ENCODE measurements at regions not wholly inside any gene's neighbourhood (a gene's known extent, or its start where the extent isn't known, plus 50 kb on each side); places are given as distances from the start of the nearest gene placed in this dataset.
"Not testable (repeated sequence)": the region's sequence is repeated elsewhere in the genome, so short reads cannot be mapped to it uniquely, and the experiment has no call there.

GRCh38 chr2:76027761-76028160 is 317.0 kb upstream of the GCFC2 start:
- Histone ChIP-seq H3K4me1 (no peaks in the 10 kb centered on the region), H3K4me3 (no peak overlapping the region), H3K9ac (no peak overlapping the region), H3K27me3 (no peaks in the 10 kb centered on the region), H3K9me3 (no peaks in the 10 kb centered on the region), H3K4me2 (no peak overlapping the region), H4K20me1 (no peaks in the 10 kb centered on the region), H3K27ac (no peak overlapping the region), H3K36me3 (no peaks in the 10 kb centered on the region)
- no peak for TF ChIP-seq Cebpa-rat (IDR thresholded peaks at IDR 0.05)

- H4K20me1 ChIP-seq: no peaks in the 10 kb centered on the region
- H3K4me2 ChIP-seq: no peak overlapping the region
- no peaks in the 10 kb centered on the region for H3K27me3 ChIP-seq
- H3K9ac ChIP-seq: no peak overlapping the region
- no peaks in the 10 kb centered on the region for H3K36me3 ChIP-seq
- no peak overlapping the region for H3K27ac ChIP-seq
- H3K4me1 ChIP-seq: no peaks in the 10 kb centered on the region
- no peak overlapping the region for H3K4me3 ChIP-seq
- no peaks in the 10 kb centered on the region for H3K9me3 ChIP-seq
- no peak for TF ChIP-seq Cebpa-rat (IDR thresholded peaks at IDR 0.05)
Measured at GRCh38 chr2:76019128-76019527, 308.4 kb upstream of the GCFC2 start.

GRCh38 chr2:76009484-76009883 is 298.8 kb upstream of the GCFC2 start:
- H3K9ac ChIP-seq: no peak overlapping the region
- no peaks in the 10 kb centered on the region for H3K36me3 ChIP-seq
- no peak overlapping the region for H3K27ac ChIP-seq
- H3K4me3 ChIP-seq: no peak overlapping the region
- H3K9me3 ChIP-seq: no peaks in the 10 kb centered on the region
- no peaks in the 10 kb centered on the region for H3K4me1 ChIP-seq
- H4K20me1 ChIP-seq: no peaks in the 10 kb centered on the region
- TF ChIP-seq Cebpa-rat (IDR thresholded peaks at IDR 0.05): no peak
- no peak overlapping the region for H3K4me2 ChIP-seq
- H3K27me3 ChIP-seq: no peaks in the 10 kb centered on the region

- Histone ChIP-seq H3K4me3 (no peak overlapping the region), H3K27ac (no peak overlapping the region), H3K9me3 (no peaks in the 10 kb centered on the region), H3K27me3 (no peaks in the 10 kb centered on the region), H3K4me2 (no peak overlapping the region), H3K36me3 (no peaks in the 10 kb centered on the region), H3K4me1 (no peaks in the 10 kb centered on the region), H3K9ac (no peak overlapping the region), H4K20me1 (no peaks in the 10 kb centered on the region)
- no peak for TF ChIP-seq Cebpa-rat (IDR thresholded peaks at IDR 0.05)
Measured at GRCh38 chr2:76008001-76008702, 297.4 kb upstream of the GCFC2 start.

GRCh38 chr2:76000425-76000824 is 289.7 kb upstream of the GCFC2 start:
- H3K36me3 ChIP-seq: no peaks in the 10 kb centered on the region

GRCh38 chr2:75998451-75998850 is 287.7 kb upstream of the GCFC2 start:
- H3K4me2 ChIP-seq: no peak overlapping the region
- peaks cover 11% of the 10 kb centered on the region for H3K9me3 ChIP-seq
- H3K36me3 ChIP-seq: no peaks in the 10 kb centered on the region
- H3K4me3 ChIP-seq: no peak overlapping the region
- H3K27me3 ChIP-seq: no peaks in the 10 kb centered on the region
- H4K20me1 ChIP-seq: no peaks in the 10 kb centered on the region
- H3K27ac ChIP-seq: no peak overlapping the region
- TF ChIP-seq Cebpa-rat (IDR thresholded peaks at IDR 0.05): 0 out of 2 replicates have a peak, but pooled peaks have one; percentile 6
- H3K9ac ChIP-seq: no peak overlapping the region
- H3K4me1 ChIP-seq: no peaks in the 10 kb centered on the region

More at GRCh38 chr2:76000425-76000824, 289.7 kb upstream of the GCFC2 start:
- H4K20me1 ChIP-seq: no peaks in the 10 kb centered on the region
- H3K27me3 ChIP-seq: no peaks in the 10 kb centered on the region
- H3K9ac ChIP-seq: no peak overlapping the region
- no peak overlapping the region for H3K4me3 ChIP-seq
- H3K27ac ChIP-seq: no peak overlapping the region
- H3K4me2 ChIP-seq: no peak overlapping the region
- TF ChIP-seq Cebpa-rat (IDR thresholded peaks at IDR 0.05): no peak
- H3K4me1 ChIP-seq: no peaks in the 10 kb centered on the region
- no peaks in the 10 kb centered on the region for H3K9me3 ChIP-seq

- Histone ChIP-seq H3K27me3 (no peaks in the 10 kb centered on the region), H3K36me3 (no peaks in the 10 kb centered on the region), H3K27ac (no peak overlapping the region), H3K9ac (no peak overlapping the region), H3K4me2 (no peak overlapping the region), H4K20me1 (no peaks in the 10 kb centered on the region), H3K4me3 (no peak overlapping the region), H3K4me1 (no peaks in the 10 kb centered on the region), H3K9me3 (peaks cover 20% of the 10 kb centered on the region)
- TF ChIP-seq Cebpa-rat (IDR thresholded peaks at IDR 0.05): no peak
Measured at GRCh38 chr2:75994759-75995158, 284.0 kb upstream of the GCFC2 start.

- not testable (repeated sequence) for H3K4me1 ChIP-seq, H4K20me1 ChIP-seq, H3K9ac ChIP-seq, H3K36me3 ChIP-seq, H3K27ac ChIP-seq, H3K4me2 ChIP-seq, H3K4me3 ChIP-seq, H3K27me3 ChIP-seq
- H3K9me3 ChIP-seq: peaks cover 23% of the 10 kb centered on the region
Measured at GRCh38 chr2:75988622-75989021, 277.9 kb upstream of the GCFC2 start.

GRCh38 chr2:75986617-75987016 is 275.9 kb upstream of the GCFC2 start:
- H4K20me1 ChIP-seq: no peaks in the 10 kb centered on the region

GRCh38 chr2:75982719-75983118 is 272.0 kb upstream of the GCFC2 start:
- no peak for TF ChIP-seq Cebpa-rat (IDR thresholded peaks at IDR 0.05)
- Histone ChIP-seq H3K36me3 (no peaks in the 10 kb centered on the region), H3K27ac (no peak overlapping the region), H4K20me1 (no peaks in the 10 kb centered on the region), H3K4me2 (no peak overlapping the region), H3K27me3 (no peaks in the 10 kb centered on the region), H3K4me3 (no peak overlapping the region), H3K9me3 (no peaks in the 10 kb centered on the region), H3K9ac (no peak overlapping the region), H3K4me1 (no peaks in the 10 kb centered on the region)

More at GRCh38 chr2:75986617-75987016, 275.9 kb upstream of the GCFC2 start:
- Histone ChIP-seq H3K27me3 (no peaks in the 10 kb centered on the region), H3K4me3 (no peak overlapping the region), H3K9me3 (peaks cover 15% of the 10 kb centered on the region), H3K36me3 (no peaks in the 10 kb centered on the region), H3K27ac (no peak overlapping the region), H3K4me1 (no peaks in the 10 kb centered on the region), H3K4me2 (no peak overlapping the region), H3K9ac (no peak overlapping the region)
- no peak for TF ChIP-seq Cebpa-rat (IDR thresholded peaks at IDR 0.05)

GRCh38 chr2:75964646-75965045 is 253.9 kb upstream of the GCFC2 start:
- Histone ChIP-seq H3K4me3 (no peak overlapping the region), H3K36me3 (no peaks in the 10 kb centered on the region), H3K4me1 (no peaks in the 10 kb centered on the region), H3K9ac (no peak overlapping the region), H3K27ac (no peak overlapping the region), H3K9me3 (no peaks in the 10 kb centered on the region), H4K20me1 (no peaks in the 10 kb centered on the region), H3K27me3 (no peaks in the 10 kb centered on the region), H3K4me2 (no peak overlapping the region)
- TF ChIP-seq Cebpa-rat (IDR thresholded peaks at IDR 0.05): no peak

Data from BLaER1 (cell line).